ENCODE measurements at regions not wholly inside any gene's neighbourhood (a gene's known extent, or its start where the extent isn't known, plus 50 kb on each side); places are given as distances from the start of the nearest gene placed in this dataset.
A peak's percentile ranks its signal among the peaks of the same experiment; 100 is the strongest.

- TF ChIP-seq GATA3 (IDR thresholded peaks at IDR 0.05; ENCODE audit: low read depth, low read length) = no peak
- TF ChIP-seq GATA2 (IDR thresholded peaks at IDR 0.05; ENCODE audit: low read depth, low read length) = no peak
These were observed 50.9 kb upstream of the MITF start for GRCh38 chr3:69688400-69688799.

GRCh38 chr3:69687641-69688040 lies 51.6 kb upstream of the MITF start:
- TF ChIP-seq GATA2 (IDR thresholded peaks at IDR 0.05; ENCODE audit: low read depth, low read length) (no peak), GATA3 (IDR thresholded peaks at IDR 0.05; ENCODE audit: low read depth, low read length) (no peak)

GRCh38 chr3:69686056-69686455 lies 53.2 kb upstream of the MITF start:
- TF ChIP-seq GATA2 (IDR thresholded peaks at IDR 0.05; ENCODE audit: low read depth, low read length) = no peak
- TF ChIP-seq GATA3 (IDR thresholded peaks at IDR 0.05; ENCODE audit: low read depth, low read length) = no peak

GRCh38 chr3:69684309-69684961 lies 54.8 kb upstream of the MITF start:
- TF ChIP-seq GATA2 (IDR thresholded peaks at IDR 0.05; ENCODE audit: low read depth, low read length) (no peak), GATA3 (IDR thresholded peaks at IDR 0.05; ENCODE audit: low read depth, low read length) (no peak)

GRCh38 chr3:69683082-69683806 lies 56.0 kb upstream of the MITF start:
- TF ChIP-seq GATA3 (IDR thresholded peaks at IDR 0.05; ENCODE audit: low read depth, low read length) (no peak), GATA2 (IDR thresholded peaks at IDR 0.05; ENCODE audit: low read depth, low read length) (no peak)

- no peak for TF ChIP-seq GATA2 (IDR thresholded peaks at IDR 0.05; ENCODE audit: low read depth, low read length)
- no peak for TF ChIP-seq GATA3 (IDR thresholded peaks at IDR 0.05; ENCODE audit: low read depth, low read length)
These were observed 63.3 kb upstream of the MITF start for GRCh38 chr3:69675786-69676530.

GRCh38 chr3:69674752-69675151 lies 64.5 kb upstream of the MITF start:
- no peak for TF ChIP-seq GATA2 (IDR thresholded peaks at IDR 0.05; ENCODE audit: low read depth, low read length)
- TF ChIP-seq GATA3 (IDR thresholded peaks at IDR 0.05; ENCODE audit: low read depth, low read length) = no peak

- TF ChIP-seq GATA3 (IDR thresholded peaks at IDR 0.05; ENCODE audit: low read depth, low read length) = peak; percentile 67
- peak; percentile 74 for TF ChIP-seq GATA2 (IDR thresholded peaks at IDR 0.05; ENCODE audit: low read depth, low read length)
These were observed 67.9 kb upstream of the MITF start for GRCh38 chr3:69671082-69671952.

- TF ChIP-seq GATA2 (IDR thresholded peaks at IDR 0.05; ENCODE audit: low read depth, low read length) (no peak), GATA3 (IDR thresholded peaks at IDR 0.05; ENCODE audit: low read depth, low read length) (no peak)
These were observed 70.2 kb upstream of the MITF start for GRCh38 chr3:69669070-69669469.

GRCh38 chr3:69665026-69665737 lies 74.1 kb upstream of the MITF start:
- TF ChIP-seq GATA3 (IDR thresholded peaks at IDR 0.05; ENCODE audit: low read depth, low read length) = no peak
- peak; percentile 59 for TF ChIP-seq GATA2 (IDR thresholded peaks at IDR 0.05; ENCODE audit: low read depth, low read length)

GRCh38 chr3:69660631-69661030 lies 78.6 kb upstream of the MITF start:
- TF ChIP-seq GATA2 (IDR thresholded peaks at IDR 0.05; ENCODE audit: low read depth, low read length) = no peak
- TF ChIP-seq GATA3 (IDR thresholded peaks at IDR 0.05; ENCODE audit: low read depth, low read length) = no peak

- TF ChIP-seq GATA3 (IDR thresholded peaks at IDR 0.05; ENCODE audit: low read depth, low read length) (peak; percentile 59; the same call in 1 of the 2 replicates), GATA2 (IDR thresholded peaks at IDR 0.05; ENCODE audit: low read depth, low read length) (peak; percentile 82)
These were observed 79.9 kb upstream of the MITF start for GRCh38 chr3:69659180-69659910.

All from SH-SY5Y (cell line).